NCI-H510A (cell line): ENCODE measurements at regions not wholly inside any gene's neighbourhood (a gene's known extent, or its start where the extent isn't known, plus 50 kb on each side); places are given as distances from the start of the nearest gene placed in this dataset.
"Not testable (repeated sequence)": the region's sequence is repeated elsewhere in the genome, so short reads cannot be mapped to it uniquely, and the experiment has no call there.

Experiments used
- DNase-seq: peaks from one replicate; lab custom pipeline; 2025; lab: John Stamatoyannopoulos, UW

- DNase-seq, result no peak
These were observed 476.1 kb upstream of the RBFOX1 start for GRCh38 chr16:6856578-6856977.

- no peak for DNase-seq
These were observed 479.1 kb upstream of the RBFOX1 start for GRCh38 chr16:6853565-6853964.

- no peak for DNase-seq
These were observed 479.9 kb upstream of the RBFOX1 start for GRCh38 chr16:6852643-6853225.

GRCh38 chr16:6846452-6846851, 486.2 kb upstream of the RBFOX1 start:
- DNase-seq, result no peak

- no peak for DNase-seq
These were observed 491.3 kb upstream of the RBFOX1 start for GRCh38 chr16:6841392-6841791.

- no peak for DNase-seq
These were observed 494.9 kb upstream of the RBFOX1 start for GRCh38 chr16:6837722-6838121.

- no peak for DNase-seq
These were observed 495.9 kb upstream of the RBFOX1 start for GRCh38 chr16:6836766-6837165.

- no peak for DNase-seq
These were observed 496.7 kb upstream of the RBFOX1 start for GRCh38 chr16:6835941-6836340.

- no peak for DNase-seq
These were observed 497.1 kb upstream of the RBFOX1 start for GRCh38 chr16:6835516-6835915.

GRCh38 chr16:6828690-6829089, 504.0 kb upstream of the RBFOX1 start:
- DNase-seq, result no peak

- no peak for DNase-seq
These were observed 504.7 kb upstream of the RBFOX1 start for GRCh38 chr16:6827931-6828330.

- DNase-seq, result no peak
These were observed 505.4 kb upstream of the RBFOX1 start for GRCh38 chr16:6827267-6827666.

- DNase-seq, result no peak
These were observed 510.6 kb upstream of the RBFOX1 start for GRCh38 chr16:6822041-6822440.

- no peak for DNase-seq
These were observed 528.2 kb upstream of the RBFOX1 start for GRCh38 chr16:6804461-6804860.

GRCh38 chr16:6803176-6803575, 529.5 kb upstream of the RBFOX1 start:
- DNase-seq, result no peak

- no peak for DNase-seq
These were observed 535.4 kb upstream of the RBFOX1 start for GRCh38 chr16:6797223-6797622.

- DNase-seq, result no peak
These were observed 555.0 kb upstream of the RBFOX1 start for GRCh38 chr16:6777624-6778023.

GRCh38 chr16:6775712-6776111, 556.9 kb upstream of the RBFOX1 start:
- no peak for DNase-seq

GRCh38 chr16:6771956-6772355, 560.7 kb upstream of the RBFOX1 start:
- no peak for DNase-seq

GRCh38 chr16:6753553-6753952, 579.1 kb upstream of the RBFOX1 start:
- no peak for DNase-seq

- no peak for DNase-seq
These were observed 581.5 kb upstream of the RBFOX1 start for GRCh38 chr16:6751191-6751590.

- DNase-seq, result no peak
These were observed 582.9 kb upstream of the RBFOX1 start for GRCh38 chr16:6749698-6750097.

GRCh38 chr16:6736302-6736701, 596.3 kb upstream of the RBFOX1 start:
- DNase-seq, result not testable (repeated sequence)

- no peak for DNase-seq
These were observed 597.0 kb upstream of the RBFOX1 start for GRCh38 chr16:6735631-6736030.

- DNase-seq, result no peak
These were observed 600.5 kb upstream of the RBFOX1 start for GRCh38 chr16:6732166-6732565.
